ENCODE measurements at regions not wholly inside any gene's neighbourhood (a gene's known extent, or its start where the extent isn't known, plus 50 kb on each side); places are given as distances from the start of the nearest gene placed in this dataset.

DNA sequence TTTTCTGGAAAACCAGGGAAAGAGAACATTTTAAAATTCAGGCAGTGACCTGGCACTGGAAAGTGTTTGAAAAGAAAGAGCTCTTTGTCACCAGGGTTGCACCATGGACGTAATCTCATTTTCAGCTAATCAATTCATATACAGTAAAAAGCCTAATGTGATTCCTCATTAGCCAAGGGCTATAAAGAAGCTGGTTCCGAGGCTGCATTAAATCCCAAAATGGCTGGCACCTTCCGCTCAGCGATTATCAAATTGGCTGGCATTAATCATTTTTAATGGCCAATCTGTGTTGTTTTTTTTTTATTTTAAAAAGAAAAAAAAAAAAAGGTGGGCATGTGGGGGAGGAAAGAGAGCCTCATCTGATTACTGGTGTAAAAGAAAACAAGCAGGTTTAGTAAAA, 341.4 kb downstream of the RAB28 start:
- no peaks in the 10 kb centered on the region for H3K9me3 ChIP-seq (ENCODE audit: insufficient read depth in 2 of 2, low read depth in 1 of 2, low read length in 1 of 2)
- no peak for DNase-seq (ENCODE audit: low read depth in 1 of 2, low spot score in 2 of 2)
- no peak overlapping the region for H3K27ac ChIP-seq (ENCODE audit: low read depth, low read length)

More for the DNA sequence above, 341.4 kb downstream of the RAB28 start:
- H3K23ac ChIP-seq (ENCODE audit: insufficient read length) = no peak overlapping the region
- no peak overlapping the region for H3K4me3 ChIP-seq (ENCODE audit: extremely low read depth in 1 of 4, insufficient read depth in 2 of 4, low read depth in 3 of 4, low read length in 4 of 4)
- peaks cover 3% of the 10 kb centered on the region; the same call in 1 of the 2 replicates for H3K23me2 ChIP-seq (ENCODE audit: low read depth, low read length)
- H3K27me3 ChIP-seq (replicated peaks in 1 of 4; ENCODE audit: control insufficient read depth in 3 of 4, extremely low read depth in 1 of 4, insufficient read depth in 3 of 4, low read length in 3 of 4) = no peaks in the 10 kb centered on the region
- no peak overlapping the region for H3K14ac ChIP-seq (ENCODE audit: insufficient read length)
- no peak overlapping the region for H2BK120ac ChIP-seq (replicated peaks; ENCODE audit: low read depth, low read length)
- no peak for FAIRE-seq
- no peak overlapping the region for H2BK12ac ChIP-seq (ENCODE audit: low read depth, low read length)
- H3K79me1 ChIP-seq (ENCODE audit: low read depth, low read length) = no peaks in the 10 kb centered on the region
- no peak overlapping the region for H4K5ac ChIP-seq (ENCODE audit: insufficient read length, low read depth, low read length)
- no peak overlapping the region for H3K9ac ChIP-seq (replicated peaks in 1 of 4; ENCODE audit: extremely low read depth in 1 of 4, low read depth in 3 of 4, low read length in 3 of 4)
- H2AFZ ChIP-seq (ENCODE audit: low read length) = no peak overlapping the region
- H3K79me2 ChIP-seq (ENCODE audit: control insufficient read depth in 1 of 2, insufficient read depth in 2 of 2, low read length in 2 of 2) = no peaks in the 10 kb centered on the region
- H4K20me1 ChIP-seq (replicated peaks in 1 of 2; ENCODE audit: control insufficient read depth in 1 of 2, insufficient read depth in 2 of 2, low read length in 2 of 2) = peaks cover 0 to 4% of the 10 kb centered on the region in 2 experiments
- H3K4me1 ChIP-seq (replicated peaks in 1 of 4; ENCODE audit: control insufficient read depth in 3 of 4, insufficient read depth in 4 of 4, low read length in 3 of 4) = no peaks in the 10 kb centered on the region
- H3K4me2 ChIP-seq (ENCODE audit: insufficient read depth in 1 of 2, low read depth in 2 of 2, low read length in 2 of 2) = no peak overlapping the region
- no peaks in the 10 kb centered on the region for H3K36me3 ChIP-seq (ENCODE audit: control insufficient read depth in 2 of 4, insufficient read depth in 4 of 4, low read length in 3 of 4)
- H2BK15ac ChIP-seq (ENCODE audit: low read length) = no peak overlapping the region
- 95% methylated on average over 4 of the region's 4 CpGs; no CpG with 5 or more reads in 1 of the 2 experiments for WGBS, 2 experiments (ENCODE audit: extremely low coverage in 1 of 2, insufficient coverage in 1 of 2, insufficient read length in 1 of 2, insufficient replicate concordance in 2 of 2, low coverage in 1 of 2, low lambda C conversion rate in 2 of 2, missing lambda C conversion rate in 1 of 2)
- H2BK5ac ChIP-seq (ENCODE audit: low read depth, low read length) = no peak overlapping the region
- no peak overlapping the region for H3K18ac ChIP-seq (ENCODE audit: extremely low read depth, low read length)
- no peak overlapping the region for H2AK5ac ChIP-seq (ENCODE audit: low read depth, low read length)
- no peak for TF ChIP-seq KDM1A (IDR thresholded peaks at IDR 0.05; ENCODE audit: borderline replicate concordance, low read length)
- no peak for TF ChIP-seq KDM4A (IDR thresholded peaks at IDR 0.05; ENCODE audit: low read depth, low read length, severe bottlenecking)
- TF ChIP-seq, protein P1, sequence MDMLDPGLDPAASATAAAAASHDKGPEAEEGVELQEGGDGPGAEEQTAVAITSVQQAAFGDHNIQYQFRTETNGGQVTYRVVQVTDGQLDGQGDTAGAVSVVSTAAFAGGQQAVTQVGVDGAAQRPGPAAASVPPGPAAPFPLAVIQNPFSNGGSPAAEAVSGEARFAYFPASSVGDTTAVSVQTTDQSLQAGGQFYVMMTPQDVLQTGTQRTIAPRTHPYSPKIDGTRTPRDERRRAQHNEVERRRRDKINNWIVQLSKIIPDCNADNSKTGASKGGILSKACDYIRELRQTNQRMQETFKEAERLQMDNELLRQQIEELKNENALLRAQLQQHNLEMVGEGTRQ (IDR thresholded peaks at IDR 0.05; ENCODE audit: low read length) = no peak
- CTCF ChIA-PET (ENCODE audit: partially characterized antibody) = no interaction called here
- H3K4ac ChIP-seq (replicated peaks; ENCODE audit: insufficient read length, low read depth, low read length) = no peak overlapping the region
- H3K56ac ChIP-seq (replicated peaks; ENCODE audit: insufficient read length, low read depth, low read length) = no peak overlapping the region
- no peak overlapping the region for H4K8ac ChIP-seq (ENCODE audit: extremely low read depth, insufficient read depth, low read length)
- H2BK20ac ChIP-seq (ENCODE audit: low read length) = no peak overlapping the region
- POLR2A ChIA-PET (ENCODE audit: partially characterized antibody) = no interaction called here
- no peak overlapping the region for H4K91ac ChIP-seq (replicated peaks; ENCODE audit: insufficient read length, low read length)
